ENCODE measurements at regions not wholly inside any gene's neighbourhood (a gene's known extent, or its start where the extent isn't known, plus 50 kb on each side); places are given as distances from the start of the nearest gene placed in this dataset.

DNA sequence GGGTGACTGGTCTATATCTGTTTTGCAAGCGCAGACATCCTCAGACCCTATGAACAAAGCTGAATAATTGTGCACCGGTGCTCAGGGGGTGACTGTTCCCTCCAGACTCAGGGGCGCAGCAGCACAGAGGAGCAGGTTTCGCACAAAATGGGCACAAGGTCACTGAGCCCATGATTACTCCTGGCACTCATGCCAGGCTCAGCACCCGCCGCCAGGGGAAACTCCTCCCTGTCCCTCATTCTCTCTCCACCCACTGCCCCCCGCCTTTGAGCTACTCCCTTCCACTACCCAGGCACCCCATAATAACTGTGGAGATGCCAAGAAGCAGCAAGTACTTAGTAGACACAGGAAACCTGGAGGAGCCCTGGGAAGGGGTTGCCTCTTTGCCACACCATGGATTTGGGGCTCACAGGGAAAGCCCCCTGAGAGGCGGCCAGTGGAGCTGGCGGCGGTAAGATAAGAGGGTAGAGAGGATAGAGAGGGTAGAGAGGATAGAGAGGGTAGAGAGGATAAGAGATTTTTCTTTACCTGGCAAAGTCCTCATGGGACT, 198.8 kb downstream of the CTTN start (continued):
- TF ChIP-seq, protein P1, sequence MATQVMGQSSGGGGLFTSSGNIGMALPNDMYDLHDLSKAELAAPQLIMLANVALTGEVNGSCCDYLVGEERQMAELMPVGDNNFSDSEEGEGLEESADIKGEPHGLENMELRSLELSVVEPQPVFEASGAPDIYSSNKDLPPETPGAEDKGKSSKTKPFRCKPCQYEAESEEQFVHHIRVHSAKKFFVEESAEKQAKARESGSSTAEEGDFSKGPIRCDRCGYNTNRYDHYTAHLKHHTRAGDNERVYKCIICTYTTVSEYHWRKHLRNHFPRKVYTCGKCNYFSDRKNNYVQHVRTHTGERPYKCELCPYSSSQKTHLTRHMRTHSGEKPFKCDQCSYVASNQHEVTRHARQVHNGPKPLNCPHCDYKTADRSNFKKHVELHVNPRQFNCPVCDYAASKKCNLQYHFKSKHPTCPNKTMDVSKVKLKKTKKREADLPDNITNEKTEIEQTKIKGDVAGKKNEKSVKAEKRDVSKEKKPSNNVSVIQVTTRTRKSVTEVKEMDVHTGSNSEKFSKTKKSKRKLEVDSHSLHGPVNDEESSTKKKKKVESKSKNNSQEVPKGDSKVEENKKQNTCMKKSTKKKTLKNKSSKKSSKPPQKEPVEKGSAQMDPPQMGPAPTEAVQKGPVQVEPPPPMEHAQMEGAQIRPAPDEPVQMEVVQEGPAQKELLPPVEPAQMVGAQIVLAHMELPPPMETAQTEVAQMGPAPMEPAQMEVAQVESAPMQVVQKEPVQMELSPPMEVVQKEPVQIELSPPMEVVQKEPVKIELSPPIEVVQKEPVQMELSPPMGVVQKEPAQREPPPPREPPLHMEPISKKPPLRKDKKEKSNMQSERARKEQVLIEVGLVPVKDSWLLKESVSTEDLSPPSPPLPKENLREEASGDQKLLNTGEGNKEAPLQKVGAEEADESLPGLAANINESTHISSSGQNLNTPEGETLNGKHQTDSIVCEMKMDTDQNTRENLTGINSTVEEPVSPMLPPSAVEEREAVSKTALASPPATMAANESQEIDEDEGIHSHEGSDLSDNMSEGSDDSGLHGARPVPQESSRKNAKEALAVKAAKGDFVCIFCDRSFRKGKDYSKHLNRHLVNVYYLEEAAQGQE (IDR thresholded peaks at IDR 0.05; ENCODE audit: borderline replicate concordance) = no peak
- TF ChIP-seq, protein P1 (CRISPR knock-in tag; IDR thresholded peaks at IDR 0.05; ENCODE audit: low read depth) = no peak
- no peak for TF ChIP-seq HDAC1 (IDR thresholded peaks at IDR 0.05)

Data from K562 (cell line).